Fibroblast of skin of right biceps (primary cell): ENCODE measurements at regions not wholly inside any gene's neighbourhood (a gene's known extent, or its start where the extent isn't known, plus 50 kb on each side); places are given as distances from the start of the nearest gene placed in this dataset.

Experiments used
- DNase-seq: peaks from one replicate; pipeline ENCODE4 v3.0.0-alpha.2; 2013

- no peak for DNase-seq
Measured at GRCh38 chr2:217570394-217570793, 432.4 kb downstream of the TNS1 start.

DNA sequence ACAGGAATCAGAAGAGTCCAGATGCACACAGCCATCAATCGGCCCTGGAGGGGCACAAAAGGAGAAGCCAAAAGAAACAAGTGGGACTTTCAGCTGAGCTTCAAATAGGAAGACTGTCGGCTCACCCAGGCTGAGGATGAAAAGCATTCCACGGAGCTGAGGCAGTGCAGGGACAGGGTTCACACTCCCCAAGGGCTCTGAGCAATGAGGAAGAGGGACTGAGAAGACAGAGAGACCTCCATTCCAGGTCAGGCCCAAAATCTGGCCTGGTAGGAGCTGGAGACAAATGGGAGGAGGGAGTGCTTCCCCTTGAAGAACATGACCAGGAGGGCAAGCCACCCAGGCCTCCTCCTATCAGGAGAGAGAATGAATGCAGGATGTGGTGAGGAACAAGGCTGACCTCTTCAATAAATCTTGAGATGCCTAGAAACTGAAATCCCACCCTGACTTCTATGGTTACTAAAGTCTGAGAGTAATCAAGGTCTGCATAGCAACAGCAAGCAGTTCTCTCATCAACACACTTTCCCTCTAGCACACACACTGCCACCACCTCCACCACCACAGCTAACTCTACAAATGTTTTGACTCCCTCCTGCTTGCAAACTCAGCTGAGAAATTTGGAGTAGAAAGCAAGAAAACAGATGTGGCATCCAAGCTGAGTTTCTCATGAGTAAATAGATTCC, 434.4 kb downstream of the TNS1 start:
- DNase-seq = peak; percentile 77

DNA sequence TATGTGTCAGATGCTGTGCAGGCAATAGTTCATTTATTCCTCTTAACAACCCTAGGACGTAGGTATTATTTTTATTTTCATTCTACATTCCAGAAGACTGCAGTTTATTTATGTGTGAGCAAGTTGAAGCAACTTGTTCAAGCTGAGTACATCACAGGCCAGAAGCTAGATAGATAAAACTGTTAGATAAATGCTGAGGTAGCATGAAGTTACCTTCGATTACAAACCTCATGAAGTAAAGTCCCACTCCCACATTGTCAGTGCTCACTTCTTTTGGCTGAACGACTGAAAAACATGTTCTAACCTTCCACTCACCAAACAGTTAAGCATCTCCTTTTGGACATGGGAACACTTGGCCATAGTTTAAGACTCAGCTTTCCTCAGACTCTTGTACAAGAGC, 439.2 kb downstream of the TNS1 start:
- DNase-seq = no peak

- DNase-seq = no peak
Measured at GRCh38 chr2:217562871-217563480, 439.8 kb downstream of the TNS1 start.

- no peak for DNase-seq
Measured at GRCh38 chr2:217559084-217559483, 443.7 kb downstream of the TNS1 start.

- DNase-seq = peak; percentile 40
Measured at GRCh38 chr2:217555081-217555876, 447.5 kb downstream of the TNS1 start.

DNA sequence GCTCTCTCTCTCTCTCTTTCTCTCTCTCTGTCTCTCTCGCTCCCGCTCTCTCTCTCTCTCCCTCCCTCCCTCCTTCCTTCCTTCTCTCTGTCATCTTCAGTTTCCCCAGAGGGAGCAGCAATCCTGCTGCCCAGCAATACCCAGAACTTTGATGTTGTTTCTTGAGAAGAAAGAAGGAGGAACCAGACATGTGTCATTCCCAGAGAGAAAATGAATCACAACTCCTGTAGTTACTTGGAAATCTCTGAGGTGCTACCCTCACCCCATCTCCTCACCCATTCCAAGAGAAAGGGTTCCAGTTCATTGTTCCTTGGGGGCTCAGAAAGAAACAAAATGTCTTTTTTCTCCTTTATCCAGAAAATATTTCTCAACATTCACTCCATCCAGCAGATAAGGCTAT, 449.1 kb downstream of the TNS1 start:
- DNase-seq = peak; percentile 22

DNA sequence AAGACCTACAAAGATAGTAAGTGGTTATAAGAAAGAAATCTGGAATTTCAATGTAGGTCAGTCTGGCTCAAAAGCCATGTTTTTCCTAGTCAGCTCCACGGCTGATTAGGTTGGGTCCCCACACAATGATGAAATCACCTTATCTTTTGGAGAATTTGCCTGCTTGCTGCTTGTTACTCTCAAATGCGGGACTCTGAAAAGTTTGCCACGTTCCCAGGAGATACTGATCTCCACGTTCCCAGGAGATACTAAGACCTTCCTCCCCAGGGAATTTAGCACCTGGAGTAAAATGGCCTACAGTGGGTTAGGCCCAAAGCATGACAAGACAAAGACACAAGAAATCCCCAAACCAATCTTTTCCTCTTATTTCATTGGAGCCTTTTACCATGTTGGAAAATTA, 449.6 kb downstream of the TNS1 start:
- no peak for DNase-seq

DNA sequence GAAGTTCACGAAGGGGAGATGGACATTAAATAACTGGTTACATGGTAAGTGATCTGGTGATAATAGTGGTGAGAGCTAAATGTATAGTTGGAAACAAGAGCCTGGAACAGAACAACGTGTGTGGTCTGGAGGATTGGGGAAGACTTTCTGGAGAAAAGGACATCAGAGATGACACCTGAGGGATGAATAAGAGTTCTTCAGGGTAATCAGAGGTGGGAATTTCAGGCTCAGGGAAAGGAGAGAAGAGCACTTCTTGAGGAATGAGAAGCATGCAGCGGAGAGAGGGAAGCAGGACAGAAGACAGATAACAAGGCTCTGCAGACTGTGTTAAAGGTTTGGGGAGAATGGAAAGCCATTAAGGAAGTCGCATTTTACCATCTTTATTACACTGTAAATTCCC, 450.7 kb downstream of the TNS1 start:
- peak; percentile 21 for DNase-seq

DNA sequence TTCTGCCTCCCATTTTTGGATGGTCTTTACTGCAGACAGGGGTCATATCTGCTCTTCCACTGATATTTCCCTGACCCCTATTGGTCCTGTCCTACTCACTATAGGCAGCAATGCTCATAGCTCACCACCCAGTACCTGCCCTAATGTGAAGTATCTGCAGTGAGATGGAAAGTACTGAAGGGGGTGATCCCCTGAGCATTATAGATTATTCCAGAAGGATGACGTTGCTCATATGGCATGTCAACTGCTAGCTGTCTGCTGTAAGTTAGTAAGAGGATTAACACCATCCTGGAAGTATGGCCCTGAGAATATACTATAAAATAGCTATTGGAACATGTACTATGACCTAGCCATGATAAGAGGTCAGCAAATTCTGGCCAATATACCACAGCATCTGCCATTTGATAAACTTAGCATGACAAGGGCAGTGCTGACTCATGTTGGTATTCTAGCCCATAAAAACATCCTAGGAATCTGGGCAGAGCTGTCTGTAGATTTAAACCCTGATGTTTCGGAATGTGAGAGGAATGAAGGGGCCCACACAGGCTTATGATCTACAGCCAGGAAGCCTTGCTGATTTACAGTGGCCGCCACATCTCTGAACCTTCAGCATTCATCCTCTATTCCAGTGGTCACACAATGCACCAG, 451.4 kb downstream of the TNS1 start:
- DNase-seq = peak; percentile 86

DNA sequence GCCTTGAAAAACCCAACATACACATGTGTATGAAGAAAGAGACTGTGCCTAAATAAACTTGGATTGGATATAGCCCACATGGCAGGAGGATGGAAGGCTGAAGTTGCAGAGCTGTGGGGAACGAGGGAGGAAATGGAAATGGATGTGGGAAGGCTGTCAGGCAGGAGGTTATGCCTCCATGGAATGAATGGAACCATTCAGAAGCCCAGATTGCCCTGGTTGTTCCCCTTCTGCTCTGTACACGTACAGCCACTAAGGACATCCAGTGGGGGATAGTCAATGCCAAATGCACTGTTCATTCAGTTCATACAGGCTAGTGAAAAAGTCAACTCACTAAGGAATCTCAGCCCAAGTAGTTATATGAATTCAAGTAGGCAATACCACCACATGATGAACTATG, 463.7 kb downstream of the TNS1 start:
- DNase-seq = no peak

DNA sequence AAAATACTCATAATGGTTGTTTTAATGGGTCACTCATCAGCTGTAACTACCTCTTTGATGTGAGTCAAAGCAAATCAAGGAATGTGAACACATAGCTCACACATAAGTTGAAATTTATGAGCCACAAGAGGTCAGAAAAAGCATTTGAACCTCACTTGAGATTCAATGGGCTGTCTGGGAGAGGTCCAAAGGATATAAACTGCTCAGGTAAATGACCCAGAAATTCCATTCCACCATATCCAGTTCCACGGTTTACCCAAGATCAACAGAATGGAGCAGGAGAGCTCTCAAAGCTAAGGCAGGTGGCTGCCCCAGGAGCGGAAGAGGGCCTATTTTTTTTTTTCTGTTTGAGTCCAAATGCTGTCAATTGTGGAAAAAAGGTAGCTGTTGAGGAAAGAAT, 464.1 kb downstream of the TNS1 start:
- no peak for DNase-seq

- no peak for DNase-seq
Measured at GRCh38 chr2:217535957-217536708, 466.7 kb downstream of the TNS1 start.

GRCh38 chr2:217530392-217531090, 472.3 kb downstream of the TNS1 start:
- DNase-seq = no peak

GRCh38 chr2:217529271-217529670, 473.5 kb downstream of the TNS1 start:
- no peak for DNase-seq

GRCh38 chr2:217527590-217528202, 475.1 kb downstream of the TNS1 start:
- peak; percentile 85 for DNase-seq

GRCh38 chr2:217525076-217525475, 477.7 kb downstream of the TNS1 start:
- no peak for DNase-seq

GRCh38 chr2:217523286-217523685, 479.5 kb downstream of the TNS1 start:
- no peak for DNase-seq

- no peak for DNase-seq
Measured at GRCh38 chr2:217521820-217522219, 481.0 kb downstream of the TNS1 start.

GRCh38 chr2:217520356-217521010, 482.3 kb downstream of the TNS1 start:
- peak; percentile 59 for DNase-seq

DNA sequence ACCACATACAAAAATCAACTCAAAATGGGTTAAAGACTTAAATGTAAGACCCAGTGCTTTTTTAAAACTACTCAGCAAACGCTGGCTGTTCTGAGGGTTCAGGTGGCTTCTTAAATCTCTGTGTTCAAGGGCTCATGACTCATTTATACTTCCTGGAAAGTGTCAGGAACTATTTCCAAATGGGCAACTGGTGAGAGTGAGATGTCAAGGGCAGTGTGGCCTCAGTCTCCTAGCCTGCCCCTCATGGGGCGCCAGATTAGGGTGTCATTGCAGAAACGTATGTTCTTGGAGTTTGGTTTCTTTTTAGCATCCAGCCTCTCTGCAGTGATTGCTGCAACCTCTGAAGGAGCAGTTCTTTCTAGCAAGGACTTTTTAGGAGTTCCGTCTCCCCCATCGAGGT, 485.4 kb downstream of the TNS1 start:
- DNase-seq = no peak
